GM12892 (cell line): ENCODE measurements at regions not wholly inside any gene's neighbourhood (a gene's known extent, or its start where the extent isn't known, plus 50 kb on each side); places are given as distances from the start of the nearest gene placed in this dataset.

Experiments used
- POLR2A ChIP-seq: IDR thresholded peaks from 2 replicates; pipeline ENCODE4 v1.6.1; 2011; ENCODE audit warnings: low read depth, low read length, control low read depth
- POLR2AphosphoS5 ChIP-seq: IDR thresholded peaks from 2 replicates; pipeline ENCODE4 v1.6.1; 2011; ENCODE audit warnings: low read depth, low read length, control low read depth

- no peak for TF ChIP-seq POLR2AphosphoS5
- TF ChIP-seq POLR2A, result no peak
Observed at GRCh38 chr2:7759898-7760297, 842.7 kb downstream of the RNF144A start.
